ENCODE measurements at regions not wholly inside any gene's neighbourhood (a gene's known extent, or its start where the extent isn't known, plus 50 kb on each side); places are given as distances from the start of the nearest gene placed in this dataset.
"Not testable (repeated sequence)": the region's sequence is repeated elsewhere in the genome, so short reads cannot be mapped to it uniquely, and the experiment has no call there.

- DNase-seq (ENCODE audit: low read depth in 2 of 2) = no peak
These were observed 152.9 kb upstream of the ANKRD55 start for GRCh38 chr5:56386046-56386445.

GRCh38 chr5:56384186-56384585, 151.1 kb upstream of the ANKRD55 start:
- DNase-seq (ENCODE audit: low read depth in 2 of 2) = no peak

GRCh38 chr5:56383761-56384160, 150.6 kb upstream of the ANKRD55 start:
- DNase-seq (ENCODE audit: low read depth in 2 of 2) = no peak

- no peak for DNase-seq (ENCODE audit: low read depth in 2 of 2)
These were observed 149.8 kb upstream of the ANKRD55 start for GRCh38 chr5:56382896-56383295.

- no peak for DNase-seq (ENCODE audit: low read depth in 2 of 2)
These were observed 144.4 kb upstream of the ANKRD55 start for GRCh38 chr5:56377573-56377972.

GRCh38 chr5:56376128-56376527, 143.0 kb upstream of the ANKRD55 start:
- DNase-seq (ENCODE audit: low read depth in 2 of 2) = no peak

- no peak for DNase-seq (ENCODE audit: low read depth in 2 of 2)
These were observed 141.9 kb upstream of the ANKRD55 start for GRCh38 chr5:56375011-56375410.

- not testable (repeated sequence) for DNase-seq (ENCODE audit: low read depth in 2 of 2)
These were observed 139.4 kb upstream of the ANKRD55 start for GRCh38 chr5:56372491-56372890.

GRCh38 chr5:56369361-56369811, 136.3 kb upstream of the ANKRD55 start:
- DNase-seq (ENCODE audit: low read depth in 2 of 2) = no peak

- no peak for DNase-seq (ENCODE audit: low read depth in 2 of 2)
These were observed 134.6 kb upstream of the ANKRD55 start for GRCh38 chr5:56367748-56368147.

- DNase-seq (ENCODE audit: low read depth in 2 of 2) = no peak
These were observed 133.9 kb upstream of the ANKRD55 start for GRCh38 chr5:56366986-56367385.

GRCh38 chr5:56361398-56361797, 128.3 kb upstream of the ANKRD55 start:
- DNase-seq (ENCODE audit: low read depth in 2 of 2) = no peak

GRCh38 chr5:56360816-56361215, 127.7 kb upstream of the ANKRD55 start:
- peak; percentile 81 to 82 for DNase-seq (ENCODE audit: low read depth in 2 of 2)

- peak; percentile 61 to 68 for DNase-seq (ENCODE audit: low read depth in 2 of 2)
These were observed 126.9 kb upstream of the ANKRD55 start for GRCh38 chr5:56359809-56360685.

- DNase-seq (ENCODE audit: low read depth in 2 of 2) = no peak
These were observed 125.9 kb upstream of the ANKRD55 start for GRCh38 chr5:56358703-56359681.

- no peak for DNase-seq (ENCODE audit: low read depth in 2 of 2)
These were observed 124.9 kb upstream of the ANKRD55 start for GRCh38 chr5:56358046-56358445.

- DNase-seq (ENCODE audit: low read depth in 2 of 2) = no peak
These were observed 124.3 kb upstream of the ANKRD55 start for GRCh38 chr5:56357426-56357825.

- no peak for DNase-seq (ENCODE audit: low read depth in 2 of 2)
These were observed 123.7 kb upstream of the ANKRD55 start for GRCh38 chr5:56356836-56357160.

GRCh38 chr5:56356121-56356835, 123.1 kb upstream of the ANKRD55 start:
- no peak for DNase-seq (ENCODE audit: low read depth in 2 of 2)

GRCh38 chr5:56354836-56355235, 121.7 kb upstream of the ANKRD55 start:
- no peak for DNase-seq (ENCODE audit: low read depth in 2 of 2)

- no peak for DNase-seq (ENCODE audit: low read depth in 2 of 2)
These were observed 119.9 kb upstream of the ANKRD55 start for GRCh38 chr5:56352808-56353590.
